ENCODE measurements at regions not wholly inside any gene's neighbourhood (a gene's known extent, or its start where the extent isn't known, plus 50 kb on each side); places are given as distances from the start of the nearest gene placed in this dataset.

- H3K27ac ChIP-seq (ENCODE audit: extremely low read depth, low read depth, low read length), result no peak overlapping the region
- CTCF ChIA-PET, result no interaction called here
- no peak overlapping the region for H3K4me3 ChIP-seq (ENCODE audit: low read depth, low read length)
- no peaks in the 10 kb centered on the region for H3K4me1 ChIP-seq (ENCODE audit: control insufficient read depth, insufficient read depth, low read length)
- no peaks in the 10 kb centered on the region for H3K36me3 ChIP-seq (ENCODE audit: control insufficient read depth in 2 of 2, insufficient read depth in 1 of 2, low read length in 2 of 2)
- TF ChIP-seq, protein P1, sequence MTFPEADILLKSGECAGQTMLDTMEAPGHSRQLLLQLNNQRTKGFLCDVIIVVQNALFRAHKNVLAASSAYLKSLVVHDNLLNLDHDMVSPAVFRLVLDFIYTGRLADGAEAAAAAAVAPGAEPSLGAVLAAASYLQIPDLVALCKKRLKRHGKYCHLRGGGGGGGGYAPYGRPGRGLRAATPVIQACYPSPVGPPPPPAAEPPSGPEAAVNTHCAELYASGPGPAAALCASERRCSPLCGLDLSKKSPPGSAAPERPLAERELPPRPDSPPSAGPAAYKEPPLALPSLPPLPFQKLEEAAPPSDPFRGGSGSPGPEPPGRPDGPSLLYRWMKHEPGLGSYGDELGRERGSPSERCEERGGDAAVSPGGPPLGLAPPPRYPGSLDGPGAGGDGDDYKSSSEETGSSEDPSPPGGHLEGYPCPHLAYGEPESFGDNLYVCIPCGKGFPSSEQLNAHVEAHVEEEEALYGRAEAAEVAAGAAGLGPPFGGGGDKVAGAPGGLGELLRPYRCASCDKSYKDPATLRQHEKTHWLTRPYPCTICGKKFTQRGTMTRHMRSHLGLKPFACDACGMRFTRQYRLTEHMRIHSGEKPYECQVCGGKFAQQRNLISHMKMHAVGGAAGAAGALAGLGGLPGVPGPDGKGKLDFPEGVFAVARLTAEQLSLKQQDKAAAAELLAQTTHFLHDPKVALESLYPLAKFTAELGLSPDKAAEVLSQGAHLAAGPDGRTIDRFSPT (tag by site-specific recombination; IDR thresholded peaks at IDR 0.05), result no peak
- TF ChIP-seq ZNF560 (tag by site-specific recombination; IDR thresholded peaks at IDR 0.05; ENCODE audit: borderline replicate concordance) (no peak), IKZF3 (tag by site-specific recombination; IDR thresholded peaks at IDR 0.05) (no peak), KLF17 (tag by site-specific recombination; IDR thresholded peaks at IDR 0.05) (no peak), ZNF777 (tag by site-specific recombination; IDR thresholded peaks at IDR 0.05; ENCODE audit: borderline replicate concordance) (no peak), ZNF692 (tag by site-specific recombination; IDR thresholded peaks at IDR 0.05) (no peak), ZNF426 (tag by site-specific recombination; IDR thresholded peaks at IDR 0.05) (no peak), ZNF175 (tag by site-specific recombination; IDR thresholded peaks at IDR 0.05) (no peak), ZNF830 (tag by site-specific recombination; IDR thresholded peaks at IDR 0.05; ENCODE audit: low read depth) (no peak)
- TF ChIP-seq, protein P2, sequence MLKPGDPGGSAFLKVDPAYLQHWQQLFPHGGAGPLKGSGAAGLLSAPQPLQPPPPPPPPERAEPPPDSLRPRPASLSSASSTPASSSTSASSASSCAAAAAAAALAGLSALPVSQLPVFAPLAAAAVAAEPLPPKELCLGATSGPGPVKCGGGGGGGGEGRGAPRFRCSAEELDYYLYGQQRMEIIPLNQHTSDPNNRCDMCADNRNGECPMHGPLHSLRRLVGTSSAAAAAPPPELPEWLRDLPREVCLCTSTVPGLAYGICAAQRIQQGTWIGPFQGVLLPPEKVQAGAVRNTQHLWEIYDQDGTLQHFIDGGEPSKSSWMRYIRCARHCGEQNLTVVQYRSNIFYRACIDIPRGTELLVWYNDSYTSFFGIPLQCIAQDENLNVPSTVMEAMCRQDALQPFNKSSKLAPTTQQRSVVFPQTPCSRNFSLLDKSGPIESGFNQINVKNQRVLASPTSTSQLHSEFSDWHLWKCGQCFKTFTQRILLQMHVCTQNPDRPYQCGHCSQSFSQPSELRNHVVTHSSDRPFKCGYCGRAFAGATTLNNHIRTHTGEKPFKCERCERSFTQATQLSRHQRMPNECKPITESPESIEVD (tag by site-specific recombination; IDR thresholded peaks at IDR 0.05), result no peak
- POLR2A ChIA-PET, result no interaction called here
- H3K9me3 ChIP-seq (ENCODE audit: control insufficient read depth, insufficient read depth, low read depth, low read length), result no peaks in the 10 kb centered on the region
Observed at GRCh38 chr4:157587681-157588423, 367.3 kb downstream of the GRIA2 start.

DNA sequence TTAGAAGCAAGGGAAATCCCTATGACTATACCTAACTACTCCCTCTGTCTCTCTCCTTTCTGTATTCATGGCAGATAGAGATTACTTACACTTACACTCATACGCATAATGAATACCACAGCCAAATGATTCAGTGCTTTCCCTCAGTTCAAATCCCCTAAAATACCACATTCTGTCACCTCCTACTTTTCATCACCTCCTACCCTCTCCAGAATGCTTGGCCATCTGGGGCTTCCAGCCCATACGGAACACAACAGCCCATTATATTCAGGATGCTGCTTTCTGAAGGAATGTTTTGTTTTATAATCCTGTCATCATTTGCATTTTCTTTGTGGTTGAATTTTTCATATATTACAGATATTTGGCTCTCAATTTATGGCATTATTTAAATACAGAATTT is 361.6 kb downstream of the GRIA2 start:
- H3K36me3 ChIP-seq (ENCODE audit: control insufficient read depth in 2 of 2, insufficient read depth in 1 of 2, low read length in 2 of 2), result no peaks in the 10 kb centered on the region
- POLR2A ChIA-PET, result no interaction called here
- H3K27ac ChIP-seq (ENCODE audit: extremely low read depth, low read depth, low read length), result no peak overlapping the region
- H3K4me1 ChIP-seq (ENCODE audit: control insufficient read depth, insufficient read depth, low read length), result no peaks in the 10 kb centered on the region
- H3K4me3 ChIP-seq (ENCODE audit: low read depth, low read length), result no peak overlapping the region
- CTCF ChIA-PET, result no interaction called here
- H3K9me3 ChIP-seq (ENCODE audit: control insufficient read depth, insufficient read depth, low read depth, low read length), result no peaks in the 10 kb centered on the region
- TF ChIP-seq, protein P2 (tag by site-specific recombination; IDR thresholded peaks at IDR 0.05), result no peak
- TF ChIP-seq KLF9 (tag by site-specific recombination; IDR thresholded peaks at IDR 0.05; ENCODE audit: low read depth) (no peak), ZNF585B (tag by site-specific recombination; IDR thresholded peaks at IDR 0.05) (no peak), ZNF175 (tag by site-specific recombination; IDR thresholded peaks at IDR 0.05) (no peak), SP2 (tag by site-specific recombination; IDR thresholded peaks at IDR 0.05) (no peak), ZBTB17 (tag by site-specific recombination; IDR thresholded peaks at IDR 0.05) (no peak), BCL11B (tag by site-specific recombination; IDR thresholded peaks at IDR 0.05; ENCODE audit: low read depth) (no peak), ZNF398 (tag by site-specific recombination; IDR thresholded peaks at IDR 0.05) (no peak), ZNF266 (tag by site-specific recombination; IDR thresholded peaks at IDR 0.05; ENCODE audit: low read depth) (no peak), ZNF561 (tag by site-specific recombination; IDR thresholded peaks at IDR 0.05; ENCODE audit: borderline replicate concordance) (no peak)
- TF ChIP-seq, protein P3, sequence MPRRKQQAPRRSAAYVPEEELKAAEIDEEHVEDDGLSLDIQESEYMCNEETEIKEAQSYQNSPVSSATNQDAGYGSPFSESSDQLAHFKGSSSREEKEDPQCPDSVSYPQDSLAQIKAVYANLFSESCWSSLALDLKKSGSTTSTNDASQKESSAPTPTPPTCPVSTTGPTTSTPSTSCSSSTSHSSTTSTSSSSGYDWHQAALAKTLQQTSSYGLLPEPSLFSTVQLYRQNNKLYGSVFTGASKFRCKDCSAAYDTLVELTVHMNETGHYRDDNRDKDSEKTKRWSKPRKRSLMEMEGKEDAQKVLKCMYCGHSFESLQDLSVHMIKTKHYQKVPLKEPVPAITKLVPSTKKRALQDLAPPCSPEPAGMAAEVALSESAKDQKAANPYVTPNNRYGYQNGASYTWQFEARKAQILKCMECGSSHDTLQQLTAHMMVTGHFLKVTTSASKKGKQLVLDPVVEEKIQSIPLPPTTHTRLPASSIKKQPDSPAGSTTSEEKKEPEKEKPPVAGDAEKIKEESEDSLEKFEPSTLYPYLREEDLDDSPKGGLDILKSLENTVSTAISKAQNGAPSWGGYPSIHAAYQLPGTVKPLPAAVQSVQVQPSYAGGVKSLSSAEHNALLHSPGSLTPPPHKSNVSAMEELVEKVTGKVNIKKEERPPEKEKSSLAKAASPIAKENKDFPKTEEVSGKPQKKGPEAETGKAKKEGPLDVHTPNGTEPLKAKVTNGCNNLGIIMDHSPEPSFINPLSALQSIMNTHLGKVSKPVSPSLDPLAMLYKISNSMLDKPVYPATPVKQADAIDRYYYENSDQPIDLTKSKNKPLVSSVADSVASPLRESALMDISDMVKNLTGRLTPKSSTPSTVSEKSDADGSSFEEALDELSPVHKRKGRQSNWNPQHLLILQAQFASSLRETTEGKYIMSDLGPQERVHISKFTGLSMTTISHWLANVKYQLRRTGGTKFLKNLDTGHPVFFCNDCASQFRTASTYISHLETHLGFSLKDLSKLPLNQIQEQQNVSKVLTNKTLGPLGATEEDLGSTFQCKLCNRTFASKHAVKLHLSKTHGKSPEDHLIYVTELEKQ (tag by site-specific recombination; IDR thresholded peaks at IDR 0.05; ENCODE audit: borderline replicate concordance), result no peak
